ENCODE measurements at regions not wholly inside any gene's neighbourhood (a gene's known extent, or its start where the extent isn't known, plus 50 kb on each side); places are given as distances from the start of the nearest gene placed in this dataset.
"Not testable (repeated sequence)": the region's sequence is repeated elsewhere in the genome, so short reads cannot be mapped to it uniquely, and the experiment has no call there.

DNA sequence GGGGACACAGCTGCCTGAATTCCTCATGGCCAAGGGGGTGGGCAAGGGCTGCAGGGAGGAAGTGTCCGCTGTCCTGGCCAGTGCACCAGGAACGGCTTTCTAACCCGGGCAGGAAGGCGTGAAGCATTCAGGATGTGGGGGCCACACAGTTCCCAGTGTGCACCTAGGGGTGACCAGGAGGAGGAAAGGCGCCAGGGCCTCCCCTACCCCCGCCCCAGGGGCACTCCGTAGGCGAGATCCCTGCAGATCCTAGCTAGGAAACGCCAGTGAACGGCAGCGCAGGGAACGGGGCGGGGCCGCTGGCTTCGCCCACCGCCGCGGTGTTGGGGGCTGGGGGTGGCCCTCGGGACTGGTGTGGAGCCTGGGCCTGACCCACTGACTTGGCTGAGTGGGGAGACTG, 199.6 kb downstream of the USP22 start:
- H3K79me2 ChIP-seq (ENCODE audit: low read length); H3F3A ChIP-seq (ENCODE audit: low read length, unreplicated experiment); ATAC-seq; H3K36me3 ChIP-seq (ENCODE audit: low read depth, low read length); H3K4me2 ChIP-seq (ENCODE audit: low read length); POLR2A ChIA-PET (ENCODE audit: unreplicated experiment); H3K4me1 ChIP-seq (ENCODE audit: insufficient read depth, low read length); H3K9me3 ChIP-seq (ENCODE audit: low read length); CTCF ChIA-PET; intact Hi-C loops (cut with micrococcal nuclease); H2AFZ ChIP-seq (ENCODE audit: low read length); BruUV-seq (replicated peaks); H3K27ac ChIP-seq (ENCODE audit: low read length); DNase-seq; H3K9ac ChIP-seq (ENCODE audit: low read length); H3K9me2 ChIP-seq (replicated peaks; ENCODE audit: low read length); H4K20me1 ChIP-seq (ENCODE audit: low read length); H3K4me3 ChIP-seq (ENCODE audit: low read length): not testable (repeated sequence)
- H3K27me3 ChIP-seq (ENCODE audit: low read length), result peaks cover 16% of the 10 kb centered on the region

DNA sequence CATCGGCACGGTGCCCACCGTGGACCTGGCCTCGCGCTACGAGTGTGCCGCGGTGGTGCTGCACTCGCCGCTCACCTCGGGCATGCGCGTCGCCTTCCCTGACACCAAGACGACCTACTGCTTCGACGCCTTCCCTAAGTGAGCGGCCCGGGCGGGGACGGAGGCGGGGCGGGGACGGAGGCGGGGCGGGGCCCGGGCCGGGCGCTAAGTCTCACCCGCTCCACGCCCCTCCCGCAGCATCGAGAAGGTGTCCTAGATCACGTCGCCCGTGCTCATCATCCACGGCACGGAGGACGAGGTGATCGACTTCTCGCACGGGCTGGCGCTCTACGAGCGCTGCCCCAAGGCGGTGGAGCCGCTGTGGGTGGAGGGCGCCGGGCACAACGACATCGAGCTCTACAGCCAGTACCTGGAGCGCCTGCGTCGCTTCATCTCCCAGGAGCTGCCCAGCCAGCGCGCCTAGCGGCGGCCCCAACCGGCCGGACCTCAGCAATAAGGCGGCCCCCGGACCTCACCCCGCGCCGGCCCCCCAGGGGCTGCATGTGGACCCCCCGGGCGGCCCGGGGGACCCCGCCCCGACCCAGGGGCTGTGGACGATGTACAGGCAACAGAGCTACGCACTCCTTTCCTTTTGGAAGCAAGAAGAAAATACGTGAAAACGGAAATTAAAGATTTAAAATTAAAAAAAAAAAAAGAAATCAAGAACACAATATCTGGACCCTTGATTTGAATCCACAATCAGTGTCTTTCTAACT, 198.8 kb downstream of the USP22 start:
- H4K20me1 ChIP-seq (ENCODE audit: low read length); H3K4me3 ChIP-seq (ENCODE audit: low read length); H3K9me2 ChIP-seq (replicated peaks; ENCODE audit: low read length); H3K9ac ChIP-seq (ENCODE audit: low read length); H3K79me2 ChIP-seq (ENCODE audit: low read length); H3K9me3 ChIP-seq (ENCODE audit: low read length); intact Hi-C loops (cut with micrococcal nuclease); BruUV-seq (replicated peaks); CTCF ChIA-PET; DNase-seq; H3K4me1 ChIP-seq (ENCODE audit: insufficient read depth, low read length); H3K27ac ChIP-seq (ENCODE audit: low read length); H3K36me3 ChIP-seq (ENCODE audit: low read depth, low read length); H3F3A ChIP-seq (ENCODE audit: low read length, unreplicated experiment); H3K4me2 ChIP-seq (ENCODE audit: low read length); H2AFZ ChIP-seq (ENCODE audit: low read length); ATAC-seq; POLR2A ChIA-PET (ENCODE audit: unreplicated experiment): not testable (repeated sequence)
- peaks cover 14% of the 10 kb centered on the region for H3K27me3 ChIP-seq (ENCODE audit: low read length)

DNA sequence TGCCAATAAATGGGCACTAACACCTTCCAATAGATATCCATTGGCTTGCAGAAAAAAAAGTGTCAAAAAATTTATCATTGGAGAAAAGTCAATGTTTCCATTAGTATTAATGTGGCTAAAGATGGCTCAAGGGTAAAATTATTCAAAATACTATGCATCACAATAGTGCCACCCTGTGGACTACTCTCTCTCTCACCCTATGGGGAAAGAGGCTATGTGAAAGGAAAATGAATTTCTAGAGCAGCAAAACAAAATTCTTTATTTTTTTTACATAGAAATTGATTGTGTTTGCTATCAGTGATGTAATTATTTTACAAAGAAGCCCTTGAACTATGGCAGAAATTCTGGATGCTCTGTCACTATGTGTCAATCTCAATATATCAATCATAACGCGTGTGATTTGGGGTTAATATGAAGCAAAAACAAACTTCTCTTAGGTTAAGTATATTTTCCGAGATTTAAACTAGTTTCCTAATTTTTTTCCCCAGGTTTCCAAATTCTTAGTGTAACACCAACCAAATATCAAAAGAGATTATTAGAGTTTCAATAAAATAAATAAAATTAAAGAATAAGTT, 193.9 kb downstream of the USP22 start:
- H3K9me3 ChIP-seq (ENCODE audit: low read length); BruUV-seq (replicated peaks); H3K79me2 ChIP-seq (ENCODE audit: low read length); H3K4me2 ChIP-seq (ENCODE audit: low read length); H4K20me1 ChIP-seq (ENCODE audit: low read length); CTCF ChIA-PET; H3F3A ChIP-seq (ENCODE audit: low read length, unreplicated experiment); H2AFZ ChIP-seq (ENCODE audit: low read length); H3K9me2 ChIP-seq (replicated peaks; ENCODE audit: low read length); H3K9ac ChIP-seq (ENCODE audit: low read length); H3K4me3 ChIP-seq (ENCODE audit: low read length); H3K27ac ChIP-seq (ENCODE audit: low read length); POLR2A ChIA-PET (ENCODE audit: unreplicated experiment); H3K4me1 ChIP-seq (ENCODE audit: insufficient read depth, low read length); ATAC-seq; H3K36me3 ChIP-seq (ENCODE audit: low read depth, low read length): not testable (repeated sequence)
- TF ChIP-seq CTCF (conservative IDR thresholded peaks at IDR 0.05; ENCODE audit: low read depth, low read length), result peak; percentile 63
- DNase-seq, result peak; percentile 45
- intact Hi-C loops (cut with micrococcal nuclease), result loop anchor here (2.0 kb wide), 1 partner anchor 48 kb away; no protein-coding TSS in a partner anchor
- peaks cover 23% of the 10 kb centered on the region for H3K27me3 ChIP-seq (ENCODE audit: low read length)

GRCh38 chr17:20851591-20852238, 191.1 kb downstream of the USP22 start:
- H3K27ac ChIP-seq (ENCODE audit: low read length); intact Hi-C loops (cut with micrococcal nuclease); H2AFZ ChIP-seq (ENCODE audit: low read length); POLR2A ChIA-PET (ENCODE audit: unreplicated experiment); H3F3A ChIP-seq (ENCODE audit: low read length, unreplicated experiment); H3K9me3 ChIP-seq (ENCODE audit: low read length); H3K9me2 ChIP-seq (replicated peaks; ENCODE audit: low read length); ATAC-seq; H4K20me1 ChIP-seq (ENCODE audit: low read length); BruUV-seq (replicated peaks); H3K79me2 ChIP-seq (ENCODE audit: low read length); H3K36me3 ChIP-seq (ENCODE audit: low read depth, low read length); H3K4me3 ChIP-seq (ENCODE audit: low read length); H3K9ac ChIP-seq (ENCODE audit: low read length); H3K4me1 ChIP-seq (ENCODE audit: insufficient read depth, low read length); CTCF ChIA-PET: not testable (repeated sequence)
- H3K4me2 ChIP-seq (ENCODE audit: low read length), result peak overlapping the region; percentile 59; the same call in 1 of the 2 replicates
- peak; percentile 11 for TF ChIP-seq EZH2 (IDR thresholded peaks at IDR 0.05; ENCODE audit: low read length, unreplicated experiment)
- peaks cover 29% of the 10 kb centered on the region for H3K27me3 ChIP-seq (ENCODE audit: low read length)
- DNase-seq, result peak; percentile 18
